Ureter (tissue), 1 donor: ENCODE measurements at regions not wholly inside any gene's neighbourhood (a gene's known extent, or its start where the extent isn't known, plus 50 kb on each side); places are given as distances from the start of the nearest gene placed in this dataset.
"Not testable (repeated sequence)": the region's sequence is repeated elsewhere in the genome, so short reads cannot be mapped to it uniquely, and the experiment has no call there.

Experiments
- DNase-seq: peaks from one replicate; pipeline ENCODE4 v3.0.0-alpha.2; 2020; ENCODE audit warnings: low spot score
- donor health status: DM: yes; HTN: yes; CAD: no.

GRCh38 chr4:164095313-164096110 is 601.0 kb downstream of the TMA16 start:
- no peak for DNase-seq

GRCh38 chr4:164096766-164097518 is 602.5 kb downstream of the TMA16 start:
- DNase-seq: no peak

- not testable (repeated sequence) for DNase-seq
Measured at GRCh38 chr4:164100741-164101365, 606.4 kb downstream of the TMA16 start.

- DNase-seq: no peak
Measured at GRCh38 chr4:164108971-164109370, 614.5 kb downstream of the TMA16 start.

- DNase-seq: no peak
Measured at GRCh38 chr4:164109503-164109902, 615.0 kb downstream of the TMA16 start.

- no peak for DNase-seq
Measured at GRCh38 chr4:164115236-164115635, 620.7 kb downstream of the TMA16 start.

GRCh38 chr4:164116286-164116685 is 621.8 kb downstream of the TMA16 start:
- no peak for DNase-seq

- DNase-seq: no peak
Measured at GRCh38 chr4:164134388-164134787, 619.5 kb upstream of the SMIM31 start.

- DNase-seq: no peak
Measured at GRCh38 chr4:164136180-164136616, 617.7 kb upstream of the SMIM31 start.

GRCh38 chr4:164138521-164138920 is 615.4 kb upstream of the SMIM31 start:
- DNase-seq: no peak

GRCh38 chr4:164139291-164139690 is 614.6 kb upstream of the SMIM31 start:
- DNase-seq: no peak

- DNase-seq: not testable (repeated sequence)
Measured at GRCh38 chr4:164141755-164142375, 612.1 kb upstream of the SMIM31 start.

- DNase-seq: no peak
Measured at GRCh38 chr4:164154416-164154815, 599.5 kb upstream of the SMIM31 start.

GRCh38 chr4:164169591-164169990 is 584.3 kb upstream of the SMIM31 start:
- no peak for DNase-seq

GRCh38 chr4:164177153-164177552 is 576.8 kb upstream of the SMIM31 start:
- no peak for DNase-seq

- DNase-seq: no peak
Measured at GRCh38 chr4:164177753-164178152, 576.2 kb upstream of the SMIM31 start.

- DNase-seq: no peak
Measured at GRCh38 chr4:164188236-164188635, 565.7 kb upstream of the SMIM31 start.

GRCh38 chr4:164192844-164193243 is 561.1 kb upstream of the SMIM31 start:
- no peak for DNase-seq

- no peak for DNase-seq
Measured at GRCh38 chr4:164193676-164194075, 560.3 kb upstream of the SMIM31 start.

GRCh38 chr4:164197556-164197955 is 556.4 kb upstream of the SMIM31 start:
- DNase-seq: no peak

GRCh38 chr4:164203476-164203875 is 550.5 kb upstream of the SMIM31 start:
- no peak for DNase-seq

GRCh38 chr4:164204434-164204833 is 549.5 kb upstream of the SMIM31 start:
- DNase-seq: no peak
